ENCODE measurements at regions not wholly inside any gene's neighbourhood (a gene's known extent, or its start where the extent isn't known, plus 50 kb on each side); places are given as distances from the start of the nearest gene placed in this dataset.
A peak's percentile ranks its signal among the peaks of the same experiment; 100 is the strongest.

DNA sequence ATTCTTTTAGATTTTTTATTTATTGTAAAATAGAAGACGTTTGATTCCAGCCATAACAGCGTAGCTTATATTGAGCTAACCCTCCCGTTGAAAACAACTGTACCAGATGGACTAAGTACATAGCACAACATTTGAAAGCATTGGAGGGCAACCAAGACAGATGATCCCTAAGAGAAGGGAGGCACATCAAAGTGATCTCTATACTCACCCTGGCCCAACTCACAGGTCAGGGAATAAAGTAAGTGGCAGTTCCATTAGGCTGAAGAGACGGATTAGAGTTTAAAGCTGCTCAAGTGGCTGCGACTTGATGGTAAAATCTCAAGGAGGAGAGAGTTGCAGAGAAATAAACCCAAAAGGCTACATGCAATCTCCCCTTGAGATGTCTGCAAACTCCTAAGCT is 65.1 kb upstream of the ITM2B start:
- 71 to 79% methylated on average over 5 of the region's 5 CpGs for WGBS, 2 donors
- peak; percentile 77 to 95 (median 95) for DNase-seq

DNA sequence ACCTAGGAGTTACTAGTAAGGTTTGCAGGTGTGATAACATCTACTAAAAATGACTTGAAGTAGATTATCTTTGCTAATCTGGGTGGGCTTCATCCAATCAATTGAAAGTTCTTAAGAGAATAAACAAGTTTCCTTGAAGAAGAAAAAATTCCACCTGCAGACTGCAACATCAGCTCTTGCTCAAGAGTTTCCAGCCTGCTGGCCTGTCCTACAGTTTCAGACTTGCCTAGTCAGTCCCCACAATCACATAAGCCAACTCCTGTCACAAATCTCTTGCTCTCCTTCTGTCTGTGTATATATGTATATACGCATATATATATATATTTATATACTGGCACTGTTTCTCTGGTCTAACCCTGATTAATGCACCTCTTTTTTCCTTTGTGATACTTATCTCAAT is 67.3 kb upstream of the ITM2B start:
- Histone ChIP-seq H3K9me3 (ENCODE audit: control insufficient read depth in 4 of 4, insufficient read depth in 3 of 4, low read length in 3 of 4) (no peaks in the 10 kb centered on the region), H3K4me1 (ENCODE audit: control insufficient read depth in 5 of 5, insufficient read depth in 5 of 5, low read length in 5 of 5) (peaks cover 0 to 25% (median 3%) of the 10 kb centered on the region in 5 donors), H3K27me3 (ENCODE audit: control insufficient read depth in 3 of 3, insufficient read depth in 3 of 3, low read length in 2 of 3) (no peaks in the 10 kb centered on the region), H3K9ac (ENCODE audit: insufficient read depth in 1 of 2, low read length in 2 of 2) (no peak overlapping the region), H3K4me3 (no peak overlapping the region), H3K27ac (ENCODE audit: low read depth in 1 of 2, low read length in 1 of 2) (no peak overlapping the region), H3K36me3 (ENCODE audit: control insufficient read depth in 4 of 4, insufficient read depth in 4 of 4, low read length in 4 of 4) (no peaks in the 10 kb centered on the region)
- no peak for ATAC-seq (ENCODE audit: insufficient read depth, low FRiP score)
- TF ChIP-seq CTCF (IDR thresholded peaks at IDR 0.05; ENCODE audit: control extremely low read depth, extremely low read depth): no peak
- no peak for DNase-seq
- WGBS, 2 donors: 35 to 97% methylated on average over 1 of the region's 1 CpG

More for the DNA sequence above, 65.1 kb upstream of the ITM2B start:
- Histone ChIP-seq H3K9me3 (ENCODE audit: control insufficient read depth in 4 of 4, insufficient read depth in 3 of 4, low read length in 3 of 4) (no peaks in the 10 kb centered on the region), H3K9ac (ENCODE audit: insufficient read depth in 1 of 2, low read length in 2 of 2) (no peak overlapping the region), H3K4me3 (no peak overlapping the region), H3K36me3 (ENCODE audit: control insufficient read depth in 4 of 4, insufficient read depth in 4 of 4, low read length in 4 of 4) (no peaks in the 10 kb centered on the region), H3K27ac (ENCODE audit: low read depth in 1 of 2, low read length in 1 of 2) (no peak overlapping the region), H3K4me1 (ENCODE audit: control insufficient read depth in 5 of 5, insufficient read depth in 5 of 5, low read length in 5 of 5) (peaks cover 0 to 20% (median 0%) of the 10 kb centered on the region in 5 donors), H3K27me3 (ENCODE audit: control insufficient read depth in 3 of 3, insufficient read depth in 3 of 3, low read length in 2 of 3) (no peaks in the 10 kb centered on the region)
- no peak for TF ChIP-seq CTCF (IDR thresholded peaks at IDR 0.05; ENCODE audit: control extremely low read depth, extremely low read depth)
- no peak for ATAC-seq (ENCODE audit: insufficient read depth, low FRiP score)

- no peaks in the 10 kb centered on the region for H3K27me3 ChIP-seq (ENCODE audit: control insufficient read depth in 3 of 3, insufficient read depth in 3 of 3, low read length in 2 of 3)
- no peak overlapping the region for H3K9ac ChIP-seq (ENCODE audit: insufficient read depth in 1 of 2, low read length in 2 of 2)
- DNase-seq (no peak), ATAC-seq (ENCODE audit: insufficient read depth, low FRiP score) (no peak)
- no peaks in the 10 kb centered on the region for H3K9me3 ChIP-seq (ENCODE audit: control insufficient read depth in 4 of 4, insufficient read depth in 3 of 4, low read length in 3 of 4)
- no peak overlapping the region for H3K27ac ChIP-seq (ENCODE audit: low read depth in 1 of 2, low read length in 1 of 2)
- peaks cover 0 to 25% (median 3%) of the 10 kb centered on the region in 5 donors for H3K4me1 ChIP-seq (ENCODE audit: control insufficient read depth in 5 of 5, insufficient read depth in 5 of 5, low read length in 5 of 5)
- no peak for TF ChIP-seq CTCF (IDR thresholded peaks at IDR 0.05; ENCODE audit: control extremely low read depth, extremely low read depth)
- no peaks in the 10 kb centered on the region for H3K36me3 ChIP-seq (ENCODE audit: control insufficient read depth in 4 of 4, insufficient read depth in 4 of 4, low read length in 4 of 4)
- no peak overlapping the region for H3K4me3 ChIP-seq
- 84 to 94% methylated on average over 1 of the region's 1 CpG for WGBS, 2 donors
These were observed 67.9 kb upstream of the ITM2B start for GRCh38 chr13:48165063-48165462.

DNA sequence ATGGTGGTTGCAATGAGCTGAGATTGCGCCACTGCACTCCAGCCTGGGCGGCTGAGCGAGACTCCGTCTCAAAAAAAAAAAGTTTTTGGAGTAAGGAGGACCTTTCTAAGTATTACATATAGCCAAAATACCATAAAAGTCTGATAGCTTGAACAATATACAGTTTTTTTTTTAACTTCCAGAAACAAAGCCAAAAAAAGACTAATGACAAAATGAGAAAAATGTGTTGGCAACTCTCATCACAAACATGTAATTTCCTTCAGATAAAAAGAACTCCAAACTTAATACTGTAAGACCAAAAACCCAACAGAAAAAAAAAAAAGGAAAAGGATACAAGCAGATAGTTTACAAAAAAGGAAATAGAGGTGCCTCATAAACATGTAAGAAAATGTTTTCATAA is 68.2 kb upstream of the MED4 start:
- DNase-seq (peak in 2 of 3 donors; percentile 55 to 65), ATAC-seq (ENCODE audit: insufficient read depth, low FRiP score) (no peak)
- no peak for TF ChIP-seq CTCF (IDR thresholded peaks at IDR 0.05; ENCODE audit: control extremely low read depth, extremely low read depth)
- Histone ChIP-seq H3K4me1 (ENCODE audit: control insufficient read depth in 5 of 5, insufficient read depth in 5 of 5, low read length in 5 of 5) (peaks cover 0 to 15% (median 8%) of the 10 kb centered on the region in 5 donors), H3K9ac (ENCODE audit: insufficient read depth in 1 of 2, low read length in 2 of 2) (no peak overlapping the region), H3K36me3 (ENCODE audit: control insufficient read depth in 4 of 4, insufficient read depth in 4 of 4, low read length in 4 of 4) (no peaks in the 10 kb centered on the region), H3K9me3 (ENCODE audit: control insufficient read depth in 4 of 4, insufficient read depth in 3 of 4, low read length in 3 of 4) (no peaks in the 10 kb centered on the region), H3K27ac (ENCODE audit: low read depth in 1 of 2, low read length in 1 of 2) (no peak overlapping the region), H3K27me3 (ENCODE audit: control insufficient read depth in 3 of 3, insufficient read depth in 3 of 3, low read length in 2 of 3) (no peaks in the 10 kb centered on the region), H3K4me3 (no peak overlapping the region)
- WGBS, 2 donors: 31 to 63% methylated on average over 4 of the region's 4 CpGs

All from lung (tissue), 11 donors.